DMS 273 treated with DMSO at 0.1 percent for 48 hours (cell line): ENCODE measurements at regions not wholly inside any gene's neighbourhood (a gene's known extent, or its start where the extent isn't known, plus 50 kb on each side); places are given as distances from the start of the nearest gene placed in this dataset.

Source experiments
- DNase-seq: peaks from one replicate; lab custom pipeline; 2025; lab: John Stamatoyannopoulos, UW

DNA sequence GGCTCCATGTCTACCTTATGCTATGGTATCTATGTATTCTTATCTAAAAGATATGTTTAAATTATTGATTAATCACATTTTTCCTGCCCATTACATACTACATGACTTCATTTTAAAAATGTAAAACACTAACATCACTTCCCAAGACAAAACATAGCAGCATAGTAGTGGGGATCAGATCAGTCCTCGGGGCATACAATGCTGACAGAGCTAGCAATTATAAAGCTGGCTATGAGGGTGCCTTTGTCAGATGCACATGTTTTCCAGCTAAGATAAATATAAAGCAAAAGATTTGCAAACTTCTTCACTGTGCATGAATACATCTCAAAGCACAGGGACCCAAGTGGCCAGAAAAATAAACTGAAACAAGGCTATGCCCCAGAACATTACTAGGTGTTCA, 549.8 kb upstream of the INTU start:
- DNase-seq: no peak

DNA sequence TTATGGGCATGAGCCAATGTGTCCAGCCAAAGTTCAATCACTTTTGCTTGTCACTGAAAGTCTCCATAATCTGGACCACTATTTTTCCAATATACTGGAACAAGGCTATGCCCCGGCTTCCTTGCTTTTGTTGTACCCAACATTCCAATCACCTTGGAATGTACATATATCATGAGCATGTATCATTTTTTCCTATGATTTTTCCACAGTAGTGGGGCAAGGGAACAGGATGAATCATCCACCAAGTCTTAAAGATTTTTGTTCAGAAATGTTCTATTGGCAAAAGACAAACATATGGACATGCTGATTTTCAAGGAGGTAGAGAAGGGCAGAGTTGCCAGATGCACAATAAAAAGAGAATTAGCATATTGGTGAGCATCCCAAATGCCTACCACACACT, 548.1 kb upstream of the INTU start:
- DNase-seq: no peak

DNA sequence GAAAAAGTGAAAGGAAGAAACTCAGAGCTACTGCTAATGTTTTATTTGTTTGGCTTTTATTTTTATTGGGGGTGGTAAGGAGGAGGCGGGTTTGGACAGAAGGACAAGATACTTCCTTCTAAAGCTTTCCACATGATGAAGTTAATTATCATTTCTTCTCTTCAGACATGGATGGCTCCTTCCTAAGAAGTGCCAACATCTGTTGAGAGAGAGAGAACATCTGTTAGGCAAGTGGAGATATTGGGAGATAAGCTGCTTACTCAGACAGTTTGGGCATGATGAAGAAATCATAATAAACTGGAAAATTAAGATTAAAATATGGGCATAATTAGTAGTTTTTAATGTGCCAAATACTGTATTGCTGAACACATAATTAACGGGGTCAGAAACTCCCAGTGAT, 535.7 kb upstream of the INTU start:
- no peak for DNase-seq

DNA sequence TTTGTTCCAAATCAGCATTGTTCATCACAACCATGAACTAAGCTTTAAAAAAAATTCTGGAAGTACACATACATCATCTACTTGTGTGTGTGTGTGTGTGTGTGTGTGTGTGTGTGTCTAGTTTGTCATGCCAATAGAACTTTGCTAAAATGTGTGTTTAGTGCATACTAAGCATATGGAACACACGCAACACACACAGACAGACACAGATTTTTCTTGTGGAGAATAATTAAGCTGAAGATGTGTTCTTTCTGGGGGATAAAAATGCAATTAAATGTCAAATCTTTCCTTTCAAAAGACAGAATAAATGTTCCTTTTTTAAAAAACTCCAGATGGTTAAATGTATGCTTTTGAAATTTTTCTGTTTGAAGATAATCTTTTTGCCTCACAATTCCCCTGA, 530.4 kb upstream of the INTU start:
- no peak for DNase-seq

DNA sequence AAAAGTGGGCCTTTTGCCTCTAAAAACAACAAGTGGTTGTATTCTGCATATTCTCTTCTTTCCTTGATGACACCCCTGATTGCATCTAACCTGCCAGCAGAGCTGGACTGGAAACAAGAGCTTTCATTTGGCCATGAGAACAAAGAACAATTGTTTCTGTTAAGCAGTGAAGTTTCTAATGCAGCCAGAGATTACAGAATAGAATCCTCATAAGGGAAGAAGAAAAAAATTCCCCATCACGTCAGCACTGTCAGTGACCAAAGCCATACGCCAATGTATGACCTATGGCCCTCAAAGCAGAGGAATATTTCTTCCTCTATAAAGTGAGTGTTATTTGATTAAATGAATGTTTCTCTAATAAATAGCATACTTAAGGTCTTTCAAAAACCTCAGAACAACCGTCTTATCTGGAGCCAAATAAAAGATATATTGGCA, 529.1 kb upstream of the INTU start:
- no peak for DNase-seq

DNA sequence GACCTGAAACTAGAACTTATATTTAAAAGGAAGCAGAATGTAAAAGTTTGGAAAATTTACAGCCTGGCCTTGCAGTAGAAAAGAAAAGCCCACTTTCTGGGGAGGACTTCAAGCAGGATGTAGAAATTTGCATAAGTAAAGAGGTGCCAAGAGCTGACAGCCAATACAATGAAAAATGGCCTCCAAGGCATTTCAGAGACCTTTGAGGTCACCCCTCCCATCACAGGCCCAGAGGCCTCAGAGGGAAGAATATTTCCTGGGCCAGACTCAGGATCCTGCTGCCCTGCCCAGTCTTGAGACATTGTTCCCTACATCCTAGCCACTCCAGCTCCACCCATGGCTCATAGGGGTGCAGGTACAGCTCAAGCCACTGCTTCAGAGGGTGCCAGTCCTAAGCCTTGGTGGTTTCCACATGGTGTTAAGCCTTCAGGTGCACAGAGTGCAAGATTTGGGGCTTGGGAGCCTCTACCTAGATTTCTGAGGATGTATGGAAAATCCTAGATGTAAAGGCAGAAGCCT, 518.9 kb upstream of the INTU start:
- no peak for DNase-seq

DNA sequence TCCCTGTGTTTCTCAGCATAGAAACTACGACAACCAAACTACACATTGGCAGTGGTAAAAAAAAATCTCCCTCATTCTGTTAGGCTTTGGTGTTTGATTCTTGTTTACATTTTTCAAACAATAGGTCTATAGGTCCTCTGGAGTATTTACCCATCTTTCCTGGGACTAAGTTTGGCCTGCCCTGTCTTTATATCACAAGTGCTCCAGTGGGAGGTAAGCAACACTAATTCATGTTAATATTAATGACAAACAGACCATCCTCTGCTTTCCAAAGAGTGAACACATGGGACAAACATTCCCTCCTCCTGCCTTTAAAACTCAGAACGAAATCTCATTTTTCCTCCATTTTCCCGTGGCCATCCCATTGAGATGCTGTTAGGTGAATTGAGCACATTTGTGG, 514.1 kb upstream of the INTU start:
- no peak for DNase-seq

DNA sequence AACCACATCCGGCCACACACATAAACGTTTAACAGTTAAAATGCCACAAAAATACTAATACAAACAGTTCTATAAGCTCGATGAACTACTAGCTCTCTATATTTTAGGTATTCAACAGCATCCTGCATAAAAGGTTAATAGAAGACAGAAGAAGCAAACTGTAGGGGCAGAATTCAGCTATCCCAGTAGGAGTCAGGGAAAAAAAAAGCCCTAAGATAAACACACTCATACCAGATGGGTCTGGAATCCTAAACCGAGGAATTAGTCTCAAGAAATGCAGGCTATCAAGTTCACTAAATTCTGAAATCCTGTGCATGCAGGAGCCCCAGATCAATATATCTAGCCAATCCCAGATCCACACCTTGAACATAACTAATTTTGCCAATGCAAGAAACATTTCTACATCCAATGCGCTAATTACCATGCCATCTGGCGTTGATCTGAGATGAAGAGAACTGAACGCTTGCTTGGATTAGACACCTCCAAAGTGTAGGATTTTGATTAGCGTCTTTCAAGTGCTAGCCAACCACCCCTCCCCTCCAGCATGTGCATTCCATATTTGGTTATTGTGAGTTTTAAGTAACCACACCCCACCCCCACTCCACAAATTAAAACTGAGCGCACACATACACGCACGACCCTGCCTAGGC, 512.2 kb upstream of the INTU start:
- DNase-seq: no peak

DNA sequence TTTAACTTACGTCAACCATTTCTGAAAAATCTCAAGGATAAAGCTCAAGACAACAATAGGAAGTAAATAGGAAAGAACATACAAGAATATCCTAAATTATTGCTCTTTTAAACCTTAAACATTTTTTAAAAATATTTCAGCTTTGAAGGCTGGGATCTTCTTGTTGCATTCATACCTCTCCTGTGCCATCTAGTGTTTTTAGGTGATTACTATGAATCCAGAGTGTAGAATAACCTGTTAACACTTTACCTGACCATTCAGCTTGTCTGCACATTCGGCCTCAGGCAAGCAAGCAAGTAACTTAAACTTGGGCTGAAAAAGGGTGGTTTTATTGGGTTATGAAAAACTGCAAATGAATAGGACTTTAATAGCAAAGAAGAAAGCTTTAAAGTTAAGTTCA, 507.8 kb upstream of the INTU start:
- no peak for DNase-seq

DNA sequence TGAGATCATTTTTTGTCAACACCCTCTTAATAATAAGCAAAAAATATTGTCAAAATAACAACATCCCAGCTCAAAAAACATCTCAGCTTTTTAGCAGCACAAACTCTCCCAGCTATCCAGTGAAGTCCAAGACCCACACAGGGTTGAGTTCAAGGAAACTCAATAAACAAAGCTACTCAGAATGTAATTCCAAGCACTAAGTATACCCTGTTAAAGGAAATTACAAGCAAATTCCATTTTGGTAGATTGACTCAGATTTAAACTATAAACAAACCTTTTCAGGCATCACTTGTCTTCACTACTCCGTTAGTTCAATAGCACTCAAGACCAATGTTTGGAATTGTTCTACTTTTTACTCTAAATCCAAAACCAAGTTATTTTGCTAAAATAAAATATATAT, 506.0 kb upstream of the INTU start:
- DNase-seq: no peak

DNA sequence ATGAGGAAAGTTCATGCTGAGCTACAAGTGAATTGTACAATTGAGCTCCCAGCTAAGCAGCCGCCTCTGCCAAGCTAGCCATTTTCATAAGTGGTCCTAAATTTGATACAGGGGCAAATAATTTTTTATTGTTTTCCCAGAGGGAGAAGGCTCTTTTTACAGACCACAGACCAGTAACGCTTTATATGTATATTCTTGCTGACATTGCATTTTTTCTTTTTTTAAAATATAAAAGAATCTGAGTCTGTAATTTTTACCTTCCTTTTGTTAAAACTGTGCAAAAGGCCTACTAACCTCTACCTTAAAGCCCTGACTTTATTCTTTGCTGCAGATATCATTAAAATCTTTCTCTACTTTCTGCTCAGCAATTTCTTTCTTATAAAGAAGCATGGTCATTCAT, 501.2 kb upstream of the INTU start:
- DNase-seq: no peak

DNA sequence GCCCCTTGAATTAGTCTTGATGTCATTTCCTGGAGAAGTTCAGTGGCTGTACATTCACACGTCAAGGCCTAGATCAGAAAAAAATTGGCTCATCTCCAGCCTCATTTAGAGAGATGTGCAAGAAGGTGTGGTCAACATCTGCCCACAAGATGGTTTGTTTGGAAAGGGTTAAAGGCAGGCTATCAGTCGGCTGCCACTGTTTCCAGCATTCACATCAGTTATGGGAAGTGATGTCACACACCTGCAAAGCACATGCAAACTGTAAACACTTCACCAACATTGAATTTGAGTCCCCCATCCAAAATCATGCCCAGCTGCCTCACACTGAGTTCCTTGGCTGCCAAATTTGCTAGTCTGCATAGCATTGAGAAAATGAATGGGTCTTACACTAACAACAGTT, 498.3 kb upstream of the INTU start:
- DNase-seq: no peak

DNA sequence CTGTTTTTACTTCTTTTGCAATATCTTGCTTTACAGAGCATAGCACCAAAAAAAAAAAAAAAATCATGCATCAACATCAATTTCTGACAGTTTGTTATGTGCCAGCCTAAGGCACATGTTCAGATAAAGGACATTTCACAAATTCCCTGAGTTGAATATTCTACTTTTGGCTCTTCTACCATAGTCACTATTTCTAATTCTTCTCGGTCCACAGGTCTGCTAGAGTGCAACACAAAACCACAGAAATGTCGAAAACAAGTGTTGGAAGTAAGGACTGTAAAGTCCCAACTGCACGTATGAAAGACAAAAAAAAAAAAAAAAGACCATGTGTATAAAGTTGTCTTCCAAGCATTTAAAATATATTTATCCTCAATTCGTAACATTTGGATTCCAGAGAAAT, 494.2 kb upstream of the INTU start:
- no peak for DNase-seq

DNA sequence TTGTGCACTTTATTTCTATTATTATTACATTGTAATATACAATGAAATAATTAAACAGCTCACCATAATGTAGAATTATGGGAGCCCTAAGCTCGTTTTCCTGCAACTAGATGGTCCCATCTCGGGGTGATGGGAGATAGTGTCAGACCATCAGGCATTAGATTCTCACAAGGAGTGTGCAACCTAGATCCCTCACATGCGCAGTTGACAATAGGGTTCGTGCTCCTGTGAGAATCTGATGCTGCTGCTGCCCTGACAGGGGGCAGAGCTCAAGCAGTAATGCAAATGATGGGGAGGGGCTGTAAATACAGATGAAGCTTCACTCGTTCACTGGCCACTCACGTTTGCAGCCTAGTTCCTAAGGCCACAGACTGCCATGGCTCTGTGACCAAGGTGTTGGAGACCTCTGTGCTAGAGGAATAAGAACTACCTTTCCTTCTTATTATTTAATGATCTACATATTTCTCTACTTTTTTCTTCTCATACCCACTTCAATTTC, 492.9 kb upstream of the INTU start:
- no peak for DNase-seq

DNA sequence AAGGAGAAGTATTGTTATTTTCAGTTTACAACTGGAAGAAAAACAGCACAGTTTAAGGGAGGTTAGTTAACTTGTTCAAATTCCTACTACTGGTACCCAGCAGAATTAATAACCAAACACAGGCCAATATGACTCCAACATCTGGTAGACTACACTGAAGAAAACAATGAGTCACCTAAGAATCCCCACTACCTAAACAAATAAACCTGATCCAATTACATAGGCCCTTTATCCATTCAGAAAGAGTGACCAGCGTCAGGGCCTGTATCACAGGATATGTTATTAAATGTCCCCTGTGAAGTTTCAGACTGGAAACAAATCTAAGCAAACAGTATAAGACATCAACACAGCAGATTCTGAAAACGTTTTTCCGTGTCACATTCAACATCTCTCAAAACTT, 492.5 kb upstream of the INTU start:
- no peak for DNase-seq

DNA sequence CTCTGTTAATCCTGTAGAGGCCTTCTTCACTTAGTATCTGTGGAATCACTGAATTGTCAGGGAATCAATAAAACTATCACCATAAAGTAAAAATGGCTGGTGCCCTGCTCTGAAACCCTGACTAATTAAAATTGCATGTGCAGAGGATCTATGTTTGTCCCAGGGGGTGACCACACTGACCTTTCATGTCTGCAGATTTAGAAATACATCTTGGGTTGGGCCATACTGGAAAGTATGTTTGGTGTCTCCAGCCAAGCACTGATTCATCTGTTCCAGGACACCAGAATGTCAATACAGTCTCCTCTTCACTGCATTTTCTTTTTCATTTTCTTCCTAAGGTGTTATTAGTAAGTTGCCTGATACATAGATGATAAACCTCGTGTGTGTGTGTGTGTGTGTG, 490.9 kb upstream of the INTU start:
- DNase-seq: no peak

DNA sequence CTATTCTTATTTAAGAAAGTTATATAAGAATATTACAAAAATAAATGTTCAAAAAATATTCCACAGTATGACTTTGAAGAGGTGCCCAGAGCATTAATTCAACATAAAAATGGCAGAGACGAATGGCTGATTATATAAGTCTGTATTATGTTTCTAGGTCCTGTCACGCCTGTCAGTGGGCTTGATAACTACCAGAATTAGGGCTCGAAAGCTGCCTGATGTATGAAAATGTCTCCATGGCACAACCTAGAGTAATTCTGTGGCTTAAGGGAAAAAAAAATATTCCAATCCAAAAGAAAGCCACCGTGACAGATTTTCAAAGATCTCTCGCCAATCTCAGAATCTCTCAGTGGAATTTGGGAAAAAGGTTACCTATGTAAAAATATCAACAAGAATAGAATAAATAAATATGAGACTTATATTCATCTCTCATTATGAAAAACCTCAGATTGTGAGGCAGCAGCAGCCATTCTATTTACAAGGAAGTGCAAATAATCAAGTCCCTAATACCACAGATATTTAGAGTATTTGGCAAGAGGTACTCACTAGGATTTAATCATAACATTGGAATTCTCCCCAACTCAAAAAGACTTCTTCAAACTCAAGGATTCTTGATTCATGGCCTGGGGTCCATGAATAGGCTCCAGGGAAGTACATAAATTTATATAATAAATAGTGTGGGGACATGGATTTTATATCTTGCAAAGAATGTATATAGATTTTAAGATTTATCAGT, 489.1 kb upstream of the INTU start:
- no peak for DNase-seq

DNA sequence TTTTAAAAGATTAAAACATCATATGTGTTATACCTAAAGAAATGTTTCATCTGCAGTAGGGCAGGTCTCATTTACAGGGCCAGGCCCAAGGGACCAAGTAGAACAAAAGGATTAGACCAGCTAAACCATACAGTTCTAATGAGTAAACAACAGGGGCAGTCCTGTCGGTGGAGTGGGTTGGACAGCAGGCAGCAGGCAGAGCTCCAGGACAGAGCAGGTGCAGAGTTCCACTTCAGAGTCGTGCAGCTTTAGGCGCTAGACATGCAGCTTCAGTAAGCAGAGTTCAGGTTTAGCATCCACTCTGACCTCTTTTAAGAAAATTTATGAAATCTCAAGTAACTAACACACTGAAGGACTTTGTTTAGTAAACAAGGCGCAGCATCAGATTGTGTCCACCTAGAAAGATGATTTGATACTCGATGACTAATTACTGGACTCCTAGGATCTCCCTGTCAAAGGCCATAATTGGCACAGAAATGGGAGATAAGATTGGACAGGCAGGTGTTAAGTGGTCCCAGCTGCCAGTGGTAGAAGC, 487.7 kb upstream of the INTU start:
- DNase-seq: no peak

DNA sequence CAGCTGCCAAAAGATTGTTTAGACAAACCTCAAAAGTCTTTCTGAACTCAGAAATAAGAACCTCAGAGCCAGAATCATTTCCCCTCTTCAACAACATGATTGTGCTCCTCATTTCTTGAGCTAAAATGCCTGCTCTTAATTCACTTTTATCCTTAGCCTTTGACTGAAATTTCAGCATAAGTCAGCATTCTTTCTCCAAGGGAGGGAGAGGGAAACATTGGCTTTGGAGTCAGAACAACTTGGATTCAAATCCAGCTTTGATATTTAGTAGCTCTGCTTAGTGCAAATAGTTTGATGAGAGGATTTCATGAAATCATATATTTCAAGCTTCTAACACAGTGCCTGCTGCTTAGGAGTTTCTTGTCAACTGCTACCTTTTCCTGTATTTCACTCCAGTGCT, 484.6 kb upstream of the INTU start:
- DNase-seq: no peak

DNA sequence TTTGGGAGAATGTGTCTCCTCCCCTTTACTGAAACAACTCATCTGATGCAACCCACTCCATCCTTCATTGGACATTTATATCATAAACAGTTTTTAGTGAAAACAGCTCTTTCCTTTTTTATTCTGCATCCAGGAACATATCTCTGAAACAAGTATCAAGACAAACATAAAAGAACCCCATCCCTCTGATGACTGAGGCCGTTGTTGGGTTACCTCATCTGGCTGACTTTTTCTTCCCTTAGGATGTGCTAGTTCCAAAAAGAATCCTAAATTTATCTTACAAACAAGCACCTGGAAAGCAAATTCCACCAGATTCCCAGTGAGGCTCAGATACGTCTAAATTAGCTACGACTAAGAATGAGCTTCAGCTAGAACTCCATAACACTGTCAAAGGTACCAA, 483.7 kb upstream of the INTU start:
- DNase-seq: no peak

DNA sequence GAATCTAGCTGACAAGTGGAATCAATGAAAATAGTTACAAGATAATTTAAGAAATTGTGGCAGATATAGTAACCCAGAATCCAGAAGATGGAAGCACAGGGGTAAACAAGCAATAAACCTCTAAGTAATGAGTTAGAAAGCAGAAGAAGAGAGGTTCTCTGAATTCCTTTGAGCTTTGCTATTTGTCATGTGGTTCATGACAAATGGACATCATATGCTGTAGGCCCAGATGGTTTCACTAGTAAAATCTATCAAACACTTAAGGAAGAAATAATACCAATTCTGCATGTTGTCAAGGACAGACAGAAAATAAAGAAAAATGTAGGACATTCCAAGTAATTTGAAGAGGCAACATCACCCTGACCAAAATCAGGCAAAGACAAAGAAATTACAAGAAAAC, 480.8 kb upstream of the INTU start:
- DNase-seq: no peak

DNA sequence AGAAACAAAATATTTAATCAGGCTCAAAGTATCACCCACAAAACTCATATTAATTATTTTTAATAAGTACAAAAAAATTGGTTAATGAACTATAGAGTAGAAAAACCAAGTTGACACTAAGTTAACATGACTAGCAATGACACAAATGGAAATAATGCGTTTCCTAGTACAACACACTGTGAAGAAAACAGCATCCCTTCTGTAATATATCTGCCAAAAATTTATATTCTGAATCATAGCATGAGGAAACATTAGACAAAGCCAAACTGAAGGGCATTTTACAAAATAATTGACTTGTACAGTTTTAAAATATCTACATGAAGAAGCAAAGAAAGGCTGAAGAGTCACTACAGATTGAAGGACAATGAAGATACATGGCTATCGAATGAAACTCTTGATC, 477.6 kb upstream of the INTU start:
- DNase-seq: no peak

DNA sequence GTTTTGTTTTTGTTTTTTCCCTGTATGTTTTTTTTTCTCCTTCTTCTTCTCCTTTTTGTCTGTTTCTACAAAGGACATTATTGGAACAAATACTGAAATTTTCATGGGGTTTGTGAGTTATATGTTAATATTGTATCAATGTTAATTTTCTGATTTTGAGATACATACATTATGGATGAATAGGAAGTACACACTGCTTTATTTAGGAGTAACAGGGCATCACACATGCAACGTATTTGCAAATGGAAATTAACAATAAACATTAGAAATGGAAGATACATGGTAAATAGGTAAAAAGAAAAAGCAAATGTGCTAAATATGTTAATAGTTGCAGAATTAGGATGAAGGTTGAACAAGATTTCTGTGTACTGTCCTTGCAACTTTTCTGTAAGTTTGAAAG, 477.2 kb upstream of the INTU start:
- DNase-seq: no peak
